GM19238 (cell line): ENCODE measurements at regions not wholly inside any gene's neighbourhood (a gene's known extent, or its start where the extent isn't known, plus 50 kb on each side); places are given as distances from the start of the nearest gene placed in this dataset.

Source experiments
- DNase-seq: peaks from one replicate; pipeline ENCODE4 v3.0.0; 2011; ENCODE audit warnings: low spot score; ENCODE audit not compliant: insufficient read length

DNA sequence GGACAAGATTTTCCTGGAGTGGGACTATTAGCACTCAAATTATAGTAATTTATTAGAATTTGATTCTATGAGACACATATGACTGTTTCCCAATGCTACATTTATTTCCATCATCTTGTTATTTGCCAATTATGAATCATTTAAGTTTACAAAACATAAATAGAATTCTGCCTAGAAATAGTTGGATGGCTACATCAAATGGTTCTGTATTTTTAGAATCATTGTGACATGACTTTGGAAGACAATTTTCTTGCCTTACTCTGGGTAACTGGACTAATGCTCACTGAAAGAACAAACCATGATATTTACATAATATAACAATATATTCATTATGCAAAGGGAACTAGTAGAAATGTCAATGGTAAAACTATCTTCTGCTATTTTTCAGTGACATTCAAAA lies 173.5 kb downstream of the ZIC1 start:
- DNase-seq = no peak

DNA sequence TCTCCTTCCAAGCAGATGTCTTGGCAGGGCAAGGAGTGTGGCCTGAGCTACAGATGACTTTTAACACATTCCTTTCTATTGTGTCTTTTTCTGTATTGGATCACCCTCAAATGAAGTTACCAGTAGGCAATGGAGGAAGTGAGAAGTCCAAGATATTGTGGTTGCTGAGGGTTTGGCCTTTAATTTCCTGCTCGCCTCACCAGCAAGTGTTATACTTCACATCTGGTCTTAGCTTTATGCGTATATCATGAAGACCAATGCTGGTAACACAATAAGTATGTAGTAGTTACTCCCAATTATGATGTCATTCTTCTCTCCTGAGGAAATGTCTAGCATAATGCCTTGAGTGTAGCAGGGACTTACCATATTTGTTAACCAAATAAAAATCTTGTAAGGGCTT lies 179.9 kb downstream of the ZIC1 start:
- no peak for DNase-seq

DNA sequence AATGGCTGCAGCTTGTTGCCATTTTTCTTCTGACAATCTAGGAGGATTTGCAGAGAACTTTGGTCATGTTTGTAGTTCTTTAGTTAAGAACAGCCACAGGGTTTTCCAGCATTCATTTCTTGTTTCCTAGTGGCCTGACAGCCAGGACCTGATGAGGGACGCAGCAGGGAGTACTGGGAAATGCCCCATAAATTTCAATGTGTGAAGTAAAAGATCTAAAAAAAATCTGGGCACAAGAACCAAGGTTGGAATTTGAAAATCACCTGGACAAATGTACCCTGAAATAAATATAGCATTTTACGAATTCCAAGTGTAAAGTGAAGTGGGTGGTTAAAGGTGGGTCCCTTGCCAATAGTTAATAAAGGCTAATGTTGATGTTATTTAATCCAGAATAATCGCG lies 195.0 kb downstream of the ZIC1 start:
- no peak for DNase-seq

DNA sequence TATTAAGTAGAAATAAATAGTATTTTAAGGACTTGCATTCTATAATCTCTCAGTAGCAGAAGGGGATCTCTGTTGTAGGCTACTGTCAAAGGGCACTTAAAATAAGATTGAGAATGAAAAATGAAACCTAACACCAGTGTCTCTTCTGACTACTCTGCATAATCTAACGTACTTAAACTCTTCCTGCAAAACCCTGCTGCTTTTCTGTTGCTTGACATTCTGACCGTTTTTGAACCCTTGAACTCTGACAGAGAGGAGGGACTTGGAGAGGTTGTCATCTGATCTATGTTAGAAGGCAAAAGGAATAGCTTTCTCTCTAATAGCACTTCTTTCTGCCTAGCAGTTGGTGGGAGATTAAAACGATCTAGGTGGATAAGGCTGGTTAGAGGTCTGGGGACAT lies 204.6 kb downstream of the ZIC1 start:
- DNase-seq = no peak

DNA sequence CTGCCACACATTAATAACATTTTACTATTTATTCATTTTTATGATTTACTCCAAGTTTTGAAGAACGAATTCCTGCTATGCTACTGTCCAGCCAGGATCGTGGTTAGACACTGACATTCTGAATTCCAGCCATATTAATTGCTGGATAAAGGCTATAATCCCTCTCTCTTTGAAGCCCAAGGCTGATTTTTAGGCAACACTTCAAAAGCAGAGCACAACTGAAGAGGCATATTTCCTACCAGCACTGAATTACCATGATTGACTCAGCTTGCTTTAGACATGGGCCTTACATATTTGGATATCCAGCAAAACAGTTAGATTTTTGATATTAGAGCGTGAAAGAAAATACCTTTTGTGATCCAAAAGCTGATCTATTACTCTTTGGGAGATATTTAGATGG lies 205.0 kb downstream of the ZIC1 start:
- DNase-seq = no peak

DNA sequence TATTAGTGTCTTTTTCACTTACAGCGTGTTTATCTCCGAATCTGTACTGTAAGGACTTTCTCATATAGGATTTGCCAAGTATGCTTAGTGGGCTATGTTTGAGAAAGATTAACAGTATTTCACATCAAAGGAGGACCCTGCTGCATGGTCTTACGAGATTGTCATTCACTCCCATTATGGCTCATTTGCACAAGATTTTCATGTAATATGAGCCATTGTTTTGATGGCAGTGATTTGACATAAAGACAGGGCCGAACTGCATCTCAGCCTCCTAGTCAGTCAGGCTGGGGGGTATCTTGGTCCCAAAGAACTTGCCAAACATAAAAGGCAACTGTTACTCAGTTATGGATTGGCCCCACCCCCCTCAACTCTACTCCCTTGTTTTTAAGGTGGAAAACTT lies 205.9 kb downstream of the ZIC1 start:
- DNase-seq = no peak

DNA sequence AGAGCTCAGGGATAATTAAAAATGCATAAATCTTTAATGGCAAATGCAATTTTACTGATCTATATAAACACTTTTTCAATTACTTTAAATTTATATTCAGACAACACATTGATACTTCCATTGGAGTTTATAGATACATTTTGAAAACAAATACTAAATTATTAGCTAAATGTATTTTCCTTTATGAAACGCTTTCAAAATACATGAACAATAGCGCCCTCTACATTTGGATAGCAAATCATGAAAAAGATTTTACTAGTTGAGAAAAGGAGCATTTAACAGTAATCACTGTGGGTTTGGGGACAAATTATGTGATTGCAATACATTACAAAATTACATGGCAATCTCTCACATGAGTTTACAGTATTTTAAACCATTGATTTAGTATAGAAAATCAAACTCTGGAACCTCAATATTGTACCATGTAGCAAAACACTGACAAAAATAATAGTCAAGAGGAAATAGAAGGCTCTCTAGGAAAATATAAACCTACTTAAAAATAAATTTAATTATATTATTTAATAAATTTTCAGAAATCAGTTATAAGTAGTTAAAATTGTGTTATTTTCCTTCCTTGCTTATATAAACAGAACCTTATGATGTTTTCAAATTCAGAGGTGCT lies 207.9 kb downstream of the ZIC1 start:
- DNase-seq = no peak

DNA sequence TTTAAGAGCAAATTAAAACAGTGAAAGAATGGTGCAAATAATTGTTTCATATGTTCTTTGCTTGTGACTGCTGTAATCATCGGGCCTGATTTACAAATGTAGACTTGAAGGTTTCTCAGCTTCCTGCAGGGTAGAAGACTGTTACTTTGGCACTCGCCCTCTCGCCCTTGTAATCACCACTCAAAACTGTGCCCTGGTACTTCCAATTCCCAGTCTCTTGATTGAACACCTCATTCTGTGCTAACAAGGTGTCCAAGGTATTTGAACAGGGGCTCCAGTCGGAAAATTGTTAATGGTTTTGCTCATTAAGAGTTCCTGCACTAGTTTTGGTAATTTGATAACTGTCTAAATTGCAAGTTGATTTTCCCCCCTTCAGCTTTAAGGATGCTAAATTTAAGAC lies 209.5 kb downstream of the ZIC1 start:
- no peak for DNase-seq

DNA sequence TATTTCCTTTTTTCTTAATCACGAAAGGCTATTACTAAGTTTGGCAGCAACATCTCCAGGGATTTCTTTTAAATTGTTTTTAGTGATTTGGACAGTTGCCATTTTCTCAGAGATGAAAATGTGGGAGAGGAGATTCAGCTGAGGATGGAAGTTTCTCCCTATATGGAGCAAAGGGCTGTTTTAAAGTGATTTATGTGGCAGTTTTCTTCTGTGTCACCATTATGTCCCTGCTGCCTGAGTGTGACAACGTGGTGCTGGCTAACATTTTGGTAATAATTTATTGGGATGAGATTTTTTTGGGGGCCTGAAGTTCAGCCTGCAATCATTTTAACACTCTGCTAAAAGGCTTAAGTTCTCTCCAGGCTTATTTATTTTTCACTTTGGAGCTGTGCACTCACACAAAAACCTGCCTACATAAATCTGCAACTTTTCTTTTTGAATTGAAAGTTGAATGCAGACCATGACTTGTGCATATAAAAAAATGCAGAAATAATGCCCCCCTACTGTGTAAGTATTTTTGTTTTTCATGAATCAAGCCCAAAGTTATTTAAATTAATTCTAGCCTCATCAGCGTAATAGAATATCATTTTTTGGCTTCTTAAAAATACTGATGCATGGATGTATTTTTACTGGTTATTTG lies 210.9 kb downstream of the ZIC1 start:
- DNase-seq = no peak

DNA sequence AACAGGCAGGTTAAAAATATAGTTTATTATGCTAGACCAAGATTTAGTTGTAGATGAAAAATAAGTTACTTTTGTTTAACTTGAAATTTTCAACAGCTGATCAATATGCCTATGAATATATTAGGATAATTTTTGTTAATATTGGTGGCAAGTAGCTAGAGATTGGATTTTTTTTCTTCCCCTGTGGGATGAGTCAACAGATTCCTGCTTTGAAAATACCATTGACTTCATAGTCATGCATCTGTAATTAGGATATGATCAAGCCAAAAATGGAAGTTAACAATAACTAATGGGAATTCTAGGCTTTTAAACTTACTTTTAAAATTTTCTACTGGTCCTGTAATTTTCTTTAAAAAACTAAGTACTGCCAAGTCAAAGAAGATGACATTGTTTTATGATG lies 211.7 kb downstream of the ZIC1 start:
- no peak for DNase-seq

DNA sequence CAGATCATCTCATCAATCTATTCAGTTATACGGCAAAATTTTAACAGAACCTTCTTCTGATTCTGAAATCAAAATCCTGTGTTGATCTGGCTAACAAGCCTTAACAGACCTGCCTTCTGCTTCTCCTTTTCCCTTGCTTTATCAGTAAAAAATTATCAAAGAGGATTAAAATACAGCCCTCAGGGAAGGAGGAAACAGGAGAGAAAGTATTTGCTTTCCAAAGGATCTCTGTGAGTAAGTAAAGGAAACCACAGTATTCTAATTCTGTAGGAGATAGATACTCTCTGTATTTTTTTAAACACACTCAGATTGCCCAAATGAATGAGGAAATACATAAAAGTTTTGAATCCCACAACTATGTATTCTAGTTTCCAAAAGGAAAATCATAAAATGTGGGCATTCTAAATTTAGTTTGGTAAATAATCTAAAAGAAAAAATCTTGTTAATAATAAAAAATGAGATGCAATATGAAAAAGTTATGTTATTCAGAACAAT lies 221.8 kb downstream of the ZIC1 start:
- no peak for DNase-seq

DNA sequence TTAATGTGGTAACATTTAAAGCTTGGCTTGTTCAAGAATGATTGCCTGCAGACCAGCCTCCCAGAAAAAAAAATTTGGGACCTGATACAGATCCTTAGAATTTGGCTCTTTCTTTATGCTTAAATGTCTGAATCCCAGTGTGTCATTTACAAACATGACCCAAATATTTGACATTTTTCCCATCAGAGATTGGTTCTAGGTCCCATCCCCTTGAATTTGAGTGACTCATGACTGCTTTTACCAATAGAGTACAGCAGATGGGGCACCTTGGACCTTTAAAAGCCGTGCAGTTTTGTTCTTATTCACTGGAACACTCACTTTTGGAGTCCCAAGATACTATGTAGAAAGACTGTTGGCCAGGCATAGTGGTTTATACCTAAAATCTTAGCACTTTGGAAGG lies 231.6 kb downstream of the ZIC1 start:
- no peak for DNase-seq

DNA sequence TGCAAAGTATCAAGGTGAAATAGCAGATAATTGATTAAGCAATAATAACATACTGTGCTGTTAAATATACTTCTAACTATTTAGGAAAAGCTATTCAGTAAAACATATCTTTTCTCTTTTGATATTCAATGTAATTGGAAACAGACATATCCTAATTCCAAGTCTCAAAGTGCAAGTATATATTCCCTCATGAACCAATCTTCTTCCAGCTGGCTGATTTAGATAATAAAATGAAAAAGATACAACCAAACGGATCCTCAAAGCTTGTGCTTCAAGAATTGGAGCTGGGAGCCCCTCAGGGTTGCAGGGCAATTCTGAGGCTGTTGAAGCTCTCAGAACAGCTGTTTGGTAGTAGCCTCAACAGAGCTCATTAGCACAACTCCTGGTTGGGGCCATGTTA lies 236.6 kb downstream of the ZIC1 start:
- DNase-seq = no peak

DNA sequence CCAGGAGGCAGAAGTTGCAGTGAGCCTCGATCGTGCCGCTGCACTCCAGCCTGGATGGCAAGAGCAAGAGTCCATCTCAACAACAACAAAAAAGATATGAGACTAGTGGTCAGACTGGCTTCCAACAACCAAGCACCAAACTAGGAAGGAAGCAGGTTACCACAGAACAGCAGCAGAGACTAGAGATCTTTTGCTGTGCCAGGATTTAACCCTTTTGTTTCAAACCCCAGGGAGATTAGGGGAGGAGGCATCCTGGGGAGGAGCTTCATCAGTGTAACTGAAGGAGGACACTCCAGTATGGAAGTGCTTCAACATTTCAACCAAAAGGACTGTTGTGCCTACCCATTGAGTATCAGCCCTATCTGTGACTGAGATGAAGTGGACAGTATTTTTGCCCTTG lies 240.3 kb downstream of the ZIC1 start:
- no peak for DNase-seq

DNA sequence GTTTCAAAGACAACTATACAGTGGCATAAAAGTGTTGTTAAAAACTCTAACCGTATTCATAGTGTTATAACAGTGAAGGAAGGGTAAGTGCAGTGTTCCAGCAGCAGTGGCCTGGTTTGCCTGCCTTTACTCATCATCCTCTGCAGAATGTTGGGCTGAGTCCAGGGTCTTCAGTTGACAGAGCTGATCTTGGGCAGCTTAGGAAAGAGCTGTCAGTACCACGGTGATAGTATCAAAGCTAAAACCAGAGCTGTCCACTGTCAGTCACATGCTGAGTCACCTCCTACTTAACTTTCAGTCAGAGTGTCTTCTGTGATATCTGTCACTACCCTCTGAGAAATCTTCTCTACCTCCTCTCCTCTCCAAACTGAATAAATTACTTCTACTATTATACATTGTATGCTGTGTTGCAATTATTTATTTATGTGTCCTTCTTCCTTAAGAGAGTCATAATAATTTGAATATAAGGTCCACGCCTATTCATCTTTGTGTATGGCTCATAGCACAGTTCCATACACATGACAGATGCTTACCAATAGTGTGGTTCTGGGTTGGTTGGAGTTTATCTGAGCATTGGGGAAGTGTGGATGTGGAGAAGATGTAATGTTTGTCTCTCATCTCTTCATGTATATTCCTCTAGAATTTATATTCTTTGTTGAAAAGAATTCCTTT lies 242.1 kb downstream of the ZIC1 start:
- no peak for DNase-seq

DNA sequence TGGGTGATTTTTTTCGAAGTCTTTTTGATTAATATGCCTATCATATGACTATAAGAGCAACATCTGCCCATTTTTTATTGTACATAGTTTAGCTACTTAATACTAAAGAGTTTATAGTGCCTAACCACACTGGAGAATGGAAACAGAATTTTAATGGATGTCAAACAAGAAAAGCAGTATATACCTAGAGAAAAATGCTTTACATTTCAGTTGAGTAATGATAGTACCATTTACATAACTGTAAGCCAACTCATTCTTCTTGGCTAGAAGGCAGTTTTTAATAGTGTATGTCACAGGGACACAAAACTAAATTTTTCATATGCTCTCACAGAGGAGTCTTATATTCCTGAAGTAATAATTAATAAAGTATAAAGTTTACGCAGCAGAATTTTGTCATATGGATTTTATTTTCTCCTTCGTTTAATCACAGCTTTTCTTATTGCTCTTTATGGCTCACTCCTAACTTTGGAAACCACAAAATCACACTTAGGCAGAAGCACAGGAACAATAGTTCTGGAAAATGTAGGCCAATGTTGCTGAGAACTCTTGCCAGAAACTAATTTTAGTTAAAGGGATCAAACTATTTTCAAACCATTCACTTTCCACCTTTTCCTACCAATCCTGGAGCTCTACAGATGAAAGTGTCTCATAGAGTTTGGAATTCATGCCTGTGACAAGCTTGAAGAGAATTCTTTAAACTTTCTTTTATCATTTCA lies 243.6 kb downstream of the ZIC1 start:
- no peak for DNase-seq

DNA sequence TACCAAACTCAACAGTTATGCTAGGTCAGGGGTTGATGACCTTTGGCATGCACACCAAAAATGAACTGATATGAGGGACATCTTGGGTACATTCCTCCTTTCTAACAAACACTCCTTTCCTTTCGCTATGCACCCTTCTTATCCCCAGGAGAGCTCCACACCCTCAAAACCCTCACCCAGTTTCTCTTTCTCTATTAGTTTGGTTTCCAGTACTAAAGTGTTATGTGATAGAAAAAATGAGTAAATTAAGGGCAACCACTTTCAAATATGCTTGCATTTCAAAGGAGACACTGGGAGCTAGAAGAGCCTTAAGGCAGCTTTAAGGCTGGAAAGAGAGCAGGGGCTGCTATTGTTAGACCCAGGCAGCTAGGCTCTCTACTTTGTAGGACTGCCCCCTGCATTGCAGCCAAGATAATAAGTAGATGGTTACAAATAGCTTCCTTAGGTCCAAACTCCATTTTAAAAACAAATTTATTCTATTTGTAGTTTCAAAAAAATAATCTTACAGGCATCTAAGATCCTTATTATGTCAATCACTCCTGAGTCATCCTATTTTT lies 244.3 kb downstream of the ZIC1 start:
- DNase-seq = no peak

DNA sequence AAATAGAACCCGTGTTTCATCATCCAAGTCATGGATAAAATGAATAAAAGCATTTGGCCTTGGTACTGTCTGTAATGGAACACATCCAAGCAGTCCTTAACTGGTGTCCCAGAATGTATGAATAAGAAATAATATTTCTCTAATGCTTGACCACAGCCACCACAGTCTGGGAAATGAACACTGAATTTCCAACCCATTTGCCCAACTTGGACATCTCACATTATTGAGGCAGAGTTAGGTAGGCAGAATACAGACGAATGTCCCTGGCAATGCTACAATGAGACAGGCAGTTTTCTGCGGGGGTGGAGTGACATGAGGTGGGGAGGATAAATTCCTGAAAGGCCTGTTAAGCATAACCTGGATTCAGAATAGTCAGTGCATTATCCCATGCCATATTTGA lies 245.7 kb downstream of the ZIC1 start:
- no peak for DNase-seq

DNA sequence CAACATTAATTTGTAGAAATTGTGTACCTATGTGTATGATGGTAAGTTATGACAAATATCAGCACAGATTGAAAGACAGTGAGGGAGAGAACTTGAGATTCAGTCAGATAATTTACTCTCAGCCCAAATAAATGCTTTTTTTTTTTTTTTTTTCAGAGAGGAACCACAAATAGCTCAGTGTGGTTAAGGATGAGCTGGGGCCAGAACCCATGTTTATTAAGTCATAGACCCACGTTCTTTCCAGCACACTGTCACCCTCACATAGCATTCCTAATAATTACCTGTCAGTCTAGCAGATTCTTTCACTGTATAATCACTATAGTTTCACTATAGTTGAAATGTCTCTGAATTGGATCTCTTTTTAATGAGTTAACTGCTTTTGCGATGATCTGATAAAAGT lies 246.1 kb downstream of the ZIC1 start:
- no peak for DNase-seq

DNA sequence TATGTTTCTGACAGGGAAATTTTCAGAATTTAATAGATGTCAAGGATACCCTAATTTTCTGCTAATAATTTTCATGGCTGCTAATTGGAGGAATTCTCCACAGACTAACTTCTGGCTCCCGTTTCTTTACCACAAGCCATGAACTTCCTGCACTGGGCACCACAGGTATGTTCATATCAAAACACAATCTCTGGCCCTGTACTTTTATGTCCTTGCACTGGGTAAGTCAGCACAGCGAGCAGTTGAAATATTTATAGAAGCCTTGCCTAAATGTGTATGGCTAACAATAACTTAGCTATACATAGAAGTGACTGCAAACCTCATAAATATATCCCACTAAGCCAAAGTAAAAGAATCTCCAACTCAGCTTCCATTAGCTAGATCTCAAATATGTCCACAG lies 246.9 kb downstream of the ZIC1 start:
- DNase-seq = no peak

DNA sequence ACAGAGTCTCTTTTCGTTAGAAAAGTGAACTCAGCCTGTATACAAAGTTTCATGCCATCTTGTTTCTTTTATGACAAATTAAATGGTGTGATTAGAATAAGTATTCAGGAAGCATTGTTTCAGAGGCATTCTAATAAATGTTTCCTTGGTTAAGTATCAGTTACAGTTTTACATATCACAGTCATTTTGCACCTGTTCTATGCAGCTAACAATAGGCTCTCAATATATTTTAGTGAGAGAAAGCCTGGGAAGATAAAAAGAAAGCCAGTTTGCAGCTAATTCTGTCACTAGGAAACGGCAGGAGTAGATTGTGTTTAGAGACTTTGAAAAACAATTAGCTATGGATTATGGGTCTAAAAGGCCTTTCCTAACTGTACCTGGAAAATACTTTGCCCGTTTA lies 252.8 kb downstream of the ZIC1 start:
- no peak for DNase-seq

DNA sequence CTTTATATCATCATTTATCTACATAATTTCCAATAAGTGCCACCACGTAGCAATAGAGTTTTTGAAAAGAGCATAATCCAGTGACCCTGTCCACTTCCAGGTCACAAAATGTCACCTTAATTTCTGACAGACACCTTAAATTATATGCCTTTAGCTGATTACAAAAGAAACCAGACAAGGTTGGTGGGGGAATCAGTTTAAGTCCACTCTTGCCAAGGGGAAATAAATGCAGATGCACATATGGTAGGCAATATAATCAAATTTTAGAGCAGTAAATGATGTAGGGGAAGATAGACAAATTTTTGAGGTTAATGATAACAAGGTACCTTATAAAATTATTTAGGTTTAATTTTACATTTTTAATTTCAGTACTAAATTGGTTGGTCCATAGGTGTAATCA lies 253.5 kb downstream of the ZIC1 start:
- no peak for DNase-seq
